CD4-positive, CD25-positive, alpha-beta regulatory T cell (primary cell): ENCODE measurements at regions not wholly inside any gene's neighbourhood (a gene's known extent, or its start where the extent isn't known, plus 50 kb on each side); places are given as distances from the start of the nearest gene placed in this dataset.
A peak's percentile ranks its signal among the peaks of the same experiment; 100 is the strongest.

Source experiments
- ATAC-seq, 2 donors: fragments of 150-1000 bp; cut with Tn5 transposase; one replicate each; pipeline ENCODE4 v1.10.0; 2021; ENCODE audit warnings: low read depth in 2 of 2, moderate number of reproducible peaks in 2 of 2, moderate library complexity in 1 of 2
- DNase-seq, 3 donors: peaks; one replicate each; pipeline versions ENCODE4 v3.0.0 to v3.0.0-alpha.2; 2012 to 2022; ENCODE audit warnings: mixed read lengths in 1 of 3
- H3K27ac ChIP-seq: one replicate; pipeline ENCODE4 v1.7.0; 2013; ENCODE audit warnings: mild to moderate bottlenecking, low read length; ENCODE audit not compliant: insufficient read depth, poor library complexity, severe bottlenecking
- H3K27me3 ChIP-seq: one replicate; pipeline ENCODE4 v1.7.0; 2013; ENCODE audit warnings: low read length; ENCODE audit not compliant: control insufficient read depth, insufficient read depth
- H3K36me3 ChIP-seq: one replicate; pipeline ENCODE4 v1.7.0; 2013; ENCODE audit warnings: mild to moderate bottlenecking, low read length, moderate library complexity; ENCODE audit not compliant: control insufficient read depth, insufficient read depth
- H3K4me1 ChIP-seq: 2 replicates; pipeline ENCODE4 v1.7.0; 2013; ENCODE audit warnings: mild to moderate bottlenecking, low read length; ENCODE audit not compliant: insufficient read depth, control insufficient read depth, poor library complexity, severe bottlenecking
- H3K4me3 ChIP-seq: one replicate; pipeline ENCODE4 v1.7.0; 2013; ENCODE audit warnings: low read depth, mild to moderate bottlenecking, low read length, moderate library complexity
- H3K9me3 ChIP-seq, 2 experiments: 1 replicate in 1 of 2; 2 replicates in 1 of 2; pipeline ENCODE4 v1.7.0; 2013; ENCODE audit warnings: low read length in 2 of 2, mild to moderate bottlenecking in 1 of 2, moderate library complexity in 1 of 2; ENCODE audit not compliant: control insufficient read depth in 2 of 2
- H3K27ac Mint-ChIP-seq, 3 donors: one replicate each; pipeline ENCODE4 v1.8.0; 2020 to 2022; ENCODE audit warnings: mild to moderate bottlenecking in 3 of 3, mixed read lengths in 3 of 3, moderate library complexity in 2 of 3
- H3K27me3 Mint-ChIP-seq: one replicate; pipeline ENCODE4 v1.8.0; 2022; ENCODE audit warnings: mild to moderate bottlenecking, mixed read lengths
- H3K36me3 Mint-ChIP-seq: one replicate; pipeline ENCODE4 v1.8.0; 2020; ENCODE audit warnings: mixed read lengths
- H3K4me1 Mint-ChIP-seq, 4 donors: one replicate each; pipeline ENCODE4 v1.8.0; 2020 to 2022; ENCODE audit warnings: mixed read lengths in 4 of 4, mild to moderate bottlenecking in 1 of 4
- H3K4me3 Mint-ChIP-seq, 4 donors: one replicate each; pipeline ENCODE4 v1.8.0; 2020 to 2022; ENCODE audit warnings: mild to moderate bottlenecking in 4 of 4, mixed read lengths in 4 of 4, moderate library complexity in 3 of 4
- H3K9me3 Mint-ChIP-seq, 7 donors: one replicate each; pipeline ENCODE4 v1.8.0; 2020 to 2022; ENCODE audit warnings: mixed read lengths in 7 of 7, mild to moderate bottlenecking in 3 of 7, moderate library complexity in 2 of 7

DNA sequence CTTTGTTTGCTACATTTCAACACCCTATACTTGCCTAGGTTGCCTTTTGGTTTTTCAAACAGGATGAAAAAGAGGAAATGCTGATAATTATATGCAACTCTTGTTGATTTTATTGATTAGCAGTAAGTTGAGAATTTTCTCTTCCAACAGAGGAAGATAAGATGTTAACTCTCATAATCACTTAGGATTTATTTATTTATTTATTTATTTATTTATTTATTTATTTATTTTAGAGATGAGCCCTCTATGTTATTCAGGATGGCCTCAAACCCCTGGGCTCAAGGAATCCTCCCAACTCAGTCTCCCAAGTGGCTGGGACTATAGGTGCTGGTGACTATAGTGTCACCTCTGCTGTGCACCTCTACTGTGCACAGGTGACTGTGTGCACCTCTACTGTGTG is 111.4 kb upstream of the GLS start:
- no peak overlapping the region for H3K4me3 ChIP-seq
- Mint-ChIP-seq H3K9me3 (peaks cover 0 to 2% (median 0%) of the 10 kb centered on the region in 7 donors), H3K36me3 (no peaks in the 10 kb centered on the region), H3K4me1 (peaks cover 0 to 5% (median 1%) of the 10 kb centered on the region in 4 donors), H3K4me3 (no peak overlapping the region), H3K27ac (no peak overlapping the region), H3K27me3 (no peaks in the 10 kb centered on the region)
- no peaks in the 10 kb centered on the region for H3K4me1 ChIP-seq
- no peak overlapping the region for H3K27ac ChIP-seq
- no peaks in the 10 kb centered on the region for H3K36me3 ChIP-seq
- ATAC-seq (no peak), DNase-seq (no peak)
- H3K27me3 ChIP-seq = no peaks in the 10 kb centered on the region
- H3K9me3 ChIP-seq = no peaks in the 10 kb centered on the region

DNA sequence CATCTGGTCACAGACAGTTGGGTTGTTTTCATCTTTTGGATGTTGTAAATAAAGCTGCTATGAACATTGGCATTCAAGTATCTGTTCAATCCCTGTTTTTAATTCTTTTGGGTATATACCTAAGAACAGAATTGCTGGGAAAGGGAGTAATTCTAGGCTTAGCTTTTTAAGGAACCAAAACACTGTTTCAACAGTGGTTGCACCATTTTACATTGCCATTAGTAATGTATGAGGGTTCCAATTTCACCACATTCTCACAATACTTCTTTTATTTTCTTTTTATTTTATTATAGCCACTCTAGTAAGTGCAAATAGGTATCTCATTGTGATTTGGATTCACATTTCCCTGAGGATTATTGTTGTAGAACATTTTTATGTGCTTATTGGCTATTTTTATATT is 108.9 kb upstream of the GLS start:
- peaks cover 0 to 3% (median under 1%) of the 10 kb centered on the region in 4 donors for H3K4me1 Mint-ChIP-seq

DNA sequence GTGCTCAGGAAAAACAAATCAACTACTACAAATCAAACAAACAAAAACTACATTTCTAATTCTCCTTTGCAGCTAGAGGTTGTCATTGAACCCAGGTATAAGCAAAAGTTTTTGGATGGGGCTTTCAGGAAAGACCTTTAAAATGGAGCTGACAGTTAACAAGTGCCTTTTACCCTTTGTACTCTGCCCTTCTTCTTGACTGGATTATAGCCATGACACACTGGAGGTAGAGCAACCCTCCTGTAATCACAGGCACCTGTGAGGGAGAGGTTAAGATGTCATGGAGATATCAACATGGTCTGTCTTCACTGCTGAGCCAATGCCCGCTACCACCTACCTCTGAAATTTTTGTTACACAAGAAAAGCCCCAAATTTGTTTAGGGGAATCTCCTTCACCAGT is 100.0 kb upstream of the GLS start:
- no peaks in the 10 kb centered on the region for H3K9me3 Mint-ChIP-seq
- DNase-seq (no peak), ATAC-seq (no peak)
- no peaks in the 10 kb centered on the region for H3K4me1 ChIP-seq
- H3K27ac ChIP-seq = no peak overlapping the region
- H3K4me3 ChIP-seq = no peak overlapping the region
- H3K27ac Mint-ChIP-seq = no peak overlapping the region
- no peaks in the 10 kb centered on the region for H3K36me3 ChIP-seq
- peaks cover 10% of the 10 kb centered on the region for H3K27me3 Mint-ChIP-seq
- no peaks in the 10 kb centered on the region for H3K27me3 ChIP-seq
- no peak overlapping the region for H3K4me3 Mint-ChIP-seq
- H3K9me3 ChIP-seq = no peaks in the 10 kb centered on the region
- no peaks in the 10 kb centered on the region for H3K36me3 Mint-ChIP-seq
- H3K4me1 Mint-ChIP-seq = peaks cover 0 to 13% (median 4%) of the 10 kb centered on the region in 4 donors

More for the DNA sequence above, 108.9 kb upstream of the GLS start:
- Histone ChIP-seq H3K9me3 (no peaks in the 10 kb centered on the region), H3K4me3 (no peak overlapping the region), H3K27me3 (no peaks in the 10 kb centered on the region), H3K4me1 (no peaks in the 10 kb centered on the region), H3K36me3 (no peaks in the 10 kb centered on the region), H3K27ac (no peak overlapping the region)
- DNase-seq (no peak), ATAC-seq (no peak)
- no peaks in the 10 kb centered on the region for H3K27me3 Mint-ChIP-seq
- no peak overlapping the region for H3K27ac Mint-ChIP-seq
- H3K36me3 Mint-ChIP-seq = no peaks in the 10 kb centered on the region
- H3K9me3 Mint-ChIP-seq = peaks cover 0 to 2% (median 0%) of the 10 kb centered on the region in 7 donors
- H3K4me3 Mint-ChIP-seq = no peak overlapping the region

DNA sequence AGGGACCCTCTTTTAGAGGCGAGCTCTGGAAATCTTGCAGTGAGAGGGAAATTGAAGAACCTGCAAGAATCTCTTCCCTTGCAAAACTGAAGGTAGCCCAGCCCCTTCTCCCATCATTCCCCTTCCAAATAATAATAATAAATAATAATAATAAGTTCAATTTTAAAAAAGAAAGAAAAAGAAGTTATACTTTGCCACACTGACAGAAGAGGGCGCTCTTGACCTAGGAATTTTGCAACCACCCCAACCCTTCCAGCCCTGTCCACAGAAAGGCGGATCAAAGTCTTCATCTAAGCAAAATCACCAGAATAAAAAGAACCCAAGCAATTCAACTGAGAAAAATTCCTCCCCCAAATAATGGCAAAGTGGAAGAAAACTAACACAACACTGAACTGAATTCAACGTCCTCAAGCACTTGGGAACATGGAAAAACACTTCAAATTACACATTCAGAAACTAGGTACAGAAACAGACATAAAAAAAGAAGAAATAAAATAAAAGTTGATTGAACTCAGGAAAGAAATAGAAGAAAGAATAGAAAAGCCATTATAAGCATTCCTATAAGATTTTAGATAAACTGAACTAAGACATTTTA is 98.9 kb upstream of the GLS start:
- Mint-ChIP-seq H3K27ac (no peak overlapping the region), H3K4me1 (peaks cover 0 to 17% (median 4%) of the 10 kb centered on the region in 4 donors), H3K27me3 (peaks cover 10% of the 10 kb centered on the region), H3K9me3 (no peaks in the 10 kb centered on the region), H3K4me3 (no peak overlapping the region), H3K36me3 (no peaks in the 10 kb centered on the region)
- H3K9me3 ChIP-seq = no peaks in the 10 kb centered on the region
- no peaks in the 10 kb centered on the region for H3K36me3 ChIP-seq
- H3K4me3 ChIP-seq = no peak overlapping the region
- DNase-seq = peak; percentile 11 to 74 (median 40)
- H3K27me3 ChIP-seq = no peaks in the 10 kb centered on the region
- H3K4me1 ChIP-seq = no peaks in the 10 kb centered on the region
- H3K27ac ChIP-seq = no peak overlapping the region
- peak in 1 of 2 donors; percentile 25 for ATAC-seq

DNA sequence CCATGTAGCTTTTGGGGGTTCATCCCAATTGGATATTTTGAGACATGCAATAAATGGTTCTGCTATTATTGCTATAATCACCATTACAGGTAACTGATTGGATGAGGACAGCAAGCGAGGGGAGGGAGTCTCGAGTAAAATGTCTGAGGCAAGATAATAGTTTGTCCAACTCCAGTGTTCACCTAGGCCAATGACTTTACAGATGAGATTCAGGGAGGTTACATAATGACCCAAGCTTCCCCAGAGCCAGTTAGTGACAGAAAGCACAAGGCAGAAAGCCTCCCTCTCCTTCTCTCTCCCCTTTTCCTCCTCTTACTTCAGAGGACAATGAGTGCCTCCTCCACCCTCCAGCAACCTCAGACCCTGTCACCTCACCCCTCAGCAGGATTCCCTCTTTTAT is 98.4 kb upstream of the GLS start:
- peak overlapping the region in 1 of 3 donors; percentile 66 for H3K27ac Mint-ChIP-seq
- Histone ChIP-seq H3K27me3 (no peaks in the 10 kb centered on the region), H3K4me1 (no peaks in the 10 kb centered on the region), H3K36me3 (no peaks in the 10 kb centered on the region), H3K9me3 (no peaks in the 10 kb centered on the region), H3K27ac (no peak overlapping the region), H3K4me3 (no peak overlapping the region)
- H3K27me3 Mint-ChIP-seq = peaks cover 10% of the 10 kb centered on the region
- no peaks in the 10 kb centered on the region for H3K9me3 Mint-ChIP-seq
- no peaks in the 10 kb centered on the region for H3K36me3 Mint-ChIP-seq
- ATAC-seq (no peak), DNase-seq (no peak)
- peaks cover 0 to 17% (median 4%) of the 10 kb centered on the region in 4 donors for H3K4me1 Mint-ChIP-seq
- no peak overlapping the region for H3K4me3 Mint-ChIP-seq

DNA sequence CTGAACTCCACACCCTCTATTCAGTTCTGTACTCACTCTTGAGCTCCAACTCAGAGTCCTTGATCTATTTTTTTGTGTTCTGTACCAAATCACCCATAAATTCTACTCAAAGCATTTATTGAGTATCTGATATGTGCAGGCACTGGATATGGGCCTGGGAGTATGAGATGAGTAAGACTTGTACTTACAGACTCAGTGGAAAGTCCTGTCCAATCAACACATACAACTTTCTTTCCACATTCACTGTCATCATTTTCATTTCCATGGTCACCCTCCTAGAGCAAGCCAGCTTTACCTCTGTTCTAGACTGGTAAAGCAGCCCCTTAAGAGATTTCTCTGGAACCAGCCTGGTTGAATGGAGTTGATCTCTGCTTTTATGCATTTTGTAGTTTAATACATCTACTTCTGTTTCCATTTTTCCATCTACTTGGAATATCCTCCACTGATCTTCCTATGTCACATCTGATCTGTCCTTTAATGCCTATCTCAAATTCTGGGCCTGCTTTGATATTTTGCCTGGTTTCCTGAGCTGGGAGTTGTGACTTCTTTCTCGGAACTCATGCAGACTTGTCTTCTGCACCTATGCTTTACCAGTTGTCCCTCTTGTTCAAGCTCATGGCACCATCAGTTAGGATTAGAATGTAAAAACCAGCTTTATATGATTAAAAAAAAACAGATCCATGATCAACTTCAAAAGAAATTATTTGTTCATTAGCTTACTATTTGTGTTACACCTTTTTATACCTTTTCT is 96.9 kb upstream of the GLS start:
- H3K4me1 Mint-ChIP-seq = peaks cover 0 to 17% (median 4%) of the 10 kb centered on the region in 4 donors
- H3K27ac ChIP-seq = no peak overlapping the region
- no peaks in the 10 kb centered on the region for H3K36me3 Mint-ChIP-seq

DNA sequence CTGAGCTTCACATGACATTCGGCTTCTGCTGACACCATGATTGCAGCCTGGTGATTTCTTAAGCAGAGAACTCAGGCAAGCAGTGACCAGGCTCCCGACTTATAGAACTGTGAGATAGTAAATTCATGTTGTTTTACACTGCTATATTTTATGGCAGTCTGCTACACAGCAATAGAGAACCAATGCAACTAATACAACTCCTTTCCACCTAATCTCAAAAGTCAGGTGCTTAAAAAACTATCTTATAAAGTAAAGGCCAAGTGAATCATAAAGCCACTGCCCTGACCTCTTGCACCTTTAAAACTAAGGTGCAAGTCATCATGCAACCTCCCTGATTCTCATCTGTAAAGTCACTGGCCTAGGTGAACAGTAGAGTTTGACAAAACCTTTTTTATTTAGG is 95.3 kb upstream of the GLS start:
- no peaks in the 10 kb centered on the region for H3K36me3 ChIP-seq
- H3K4me1 ChIP-seq = no peaks in the 10 kb centered on the region
- H3K9me3 ChIP-seq = no peaks in the 10 kb centered on the region
- no peak overlapping the region for H3K4me3 Mint-ChIP-seq
- H3K27me3 ChIP-seq = no peaks in the 10 kb centered on the region
- no peaks in the 10 kb centered on the region for H3K27me3 Mint-ChIP-seq
- H3K27ac ChIP-seq = no peak overlapping the region
- H3K36me3 Mint-ChIP-seq = no peaks in the 10 kb centered on the region
- H3K9me3 Mint-ChIP-seq = no peaks in the 10 kb centered on the region
- H3K4me1 Mint-ChIP-seq = peaks cover 0 to 22% (median 4%) of the 10 kb centered on the region in 4 donors
- no peak overlapping the region for H3K4me3 ChIP-seq
- DNase-seq (no peak), ATAC-seq (no peak)
- H3K27ac Mint-ChIP-seq = no peak overlapping the region

More for the DNA sequence above, 96.9 kb upstream of the GLS start:
- no peaks in the 10 kb centered on the region for H3K27me3 ChIP-seq
- Mint-ChIP-seq H3K27me3 (peaks cover 7% of the 10 kb centered on the region), H3K9me3 (no peaks in the 10 kb centered on the region), H3K27ac (no peak overlapping the region), H3K4me3 (no peak overlapping the region)
- ATAC-seq (no peak), DNase-seq (no peak)
- H3K4me1 ChIP-seq = no peaks in the 10 kb centered on the region
- no peak overlapping the region for H3K4me3 ChIP-seq
- H3K9me3 ChIP-seq = no peaks in the 10 kb centered on the region
- no peaks in the 10 kb centered on the region for H3K36me3 ChIP-seq
